ENCODE measurements at regions not wholly inside any gene's neighbourhood (a gene's known extent, or its start where the extent isn't known, plus 50 kb on each side); places are given as distances from the start of the nearest gene placed in this dataset.

- TF ChIP-seq, protein P1, sequence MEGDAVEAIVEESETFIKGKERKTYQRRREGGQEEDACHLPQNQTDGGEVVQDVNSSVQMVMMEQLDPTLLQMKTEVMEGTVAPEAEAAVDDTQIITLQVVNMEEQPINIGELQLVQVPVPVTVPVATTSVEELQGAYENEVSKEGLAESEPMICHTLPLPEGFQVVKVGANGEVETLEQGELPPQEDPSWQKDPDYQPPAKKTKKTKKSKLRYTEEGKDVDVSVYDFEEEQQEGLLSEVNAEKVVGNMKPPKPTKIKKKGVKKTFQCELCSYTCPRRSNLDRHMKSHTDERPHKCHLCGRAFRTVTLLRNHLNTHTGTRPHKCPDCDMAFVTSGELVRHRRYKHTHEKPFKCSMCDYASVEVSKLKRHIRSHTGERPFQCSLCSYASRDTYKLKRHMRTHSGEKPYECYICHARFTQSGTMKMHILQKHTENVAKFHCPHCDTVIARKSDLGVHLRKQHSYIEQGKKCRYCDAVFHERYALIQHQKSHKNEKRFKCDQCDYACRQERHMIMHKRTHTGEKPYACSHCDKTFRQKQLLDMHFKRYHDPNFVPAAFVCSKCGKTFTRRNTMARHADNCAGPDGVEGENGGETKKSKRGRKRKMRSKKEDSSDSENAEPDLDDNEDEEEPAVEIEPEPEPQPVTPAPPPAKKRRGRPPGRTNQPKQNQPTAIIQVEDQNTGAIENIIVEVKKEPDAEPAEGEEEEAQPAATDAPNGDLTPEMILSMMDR (IDR thresholded peaks at IDR 0.05; ENCODE audit: low read depth, low read length, missing control alignments): no peak
- H3K4me3 ChIP-seq (ENCODE audit: low read depth, low read length): no peak overlapping the region
- DNase-seq (ENCODE audit: low read depth): no peak
Measured at GRCh38 chr1:47545912-47546483, 108.2 kb downstream of the FOXD2 start.

DNA sequence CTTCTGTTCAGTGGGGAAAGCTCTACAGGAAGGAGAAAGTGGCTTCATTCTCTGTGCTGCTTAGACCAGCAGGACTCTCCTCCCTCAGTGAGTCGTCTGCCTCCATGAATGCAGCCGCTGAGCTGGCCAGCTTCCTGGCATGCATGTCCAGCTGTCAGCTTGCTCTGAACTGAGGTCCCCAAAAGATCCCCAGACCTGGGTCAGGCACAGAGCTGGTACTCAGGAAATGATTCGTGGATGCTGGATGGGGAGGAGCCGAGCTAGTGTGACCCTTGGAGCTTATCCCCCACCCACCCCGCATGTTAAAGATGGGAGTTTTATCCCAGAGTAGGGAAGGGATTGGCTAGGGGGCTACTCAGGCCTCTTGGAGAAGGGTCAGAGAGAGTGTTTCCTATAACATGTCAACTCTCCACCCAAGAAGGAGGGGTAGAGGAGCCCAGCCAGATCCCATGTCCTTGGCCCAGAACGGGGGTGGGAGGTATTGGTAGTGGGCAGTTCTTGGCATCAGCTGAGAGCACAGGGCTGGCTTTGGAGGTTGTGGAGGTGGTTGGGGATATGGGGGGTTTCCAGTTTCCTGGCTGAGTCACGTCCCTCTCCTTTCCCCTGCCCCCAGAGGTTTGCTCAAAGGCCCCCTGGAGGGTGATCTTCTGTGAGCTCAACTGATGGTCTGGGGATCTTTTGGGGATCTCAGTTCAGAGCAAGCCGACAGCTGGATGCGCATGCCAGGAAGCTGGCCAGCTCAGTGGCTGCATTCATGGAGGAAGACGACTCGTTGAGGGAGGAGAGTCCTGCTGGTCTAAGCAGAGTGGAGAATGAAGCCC is 110.1 kb downstream of the FOXD2 start:
- no peak for DNase-seq (ENCODE audit: low read depth)
- H3K4me3 ChIP-seq (ENCODE audit: low read depth, low read length): no peak overlapping the region
- TF ChIP-seq, protein P1 (IDR thresholded peaks at IDR 0.05; ENCODE audit: low read depth, low read length, missing control alignments): no peak

- no peak overlapping the region for H3K4me3 ChIP-seq (ENCODE audit: low read depth, low read length)
- no peak for DNase-seq (ENCODE audit: low read depth)
- TF ChIP-seq, protein P1 (IDR thresholded peaks at IDR 0.05; ENCODE audit: low read depth, low read length, missing control alignments): no peak
Measured at GRCh38 chr1:47548637-47549036, 110.8 kb downstream of the FOXD2 start.

GRCh38 chr1:47549532-47549931 is 111.7 kb downstream of the FOXD2 start:
- H3K4me3 ChIP-seq (ENCODE audit: low read depth, low read length): no peak overlapping the region
- TF ChIP-seq, protein P1 (IDR thresholded peaks at IDR 0.05; ENCODE audit: low read depth, low read length, missing control alignments): no peak

GRCh38 chr1:47550929-47551328 is 113.1 kb downstream of the FOXD2 start:
- TF ChIP-seq, protein P1 (IDR thresholded peaks at IDR 0.05; ENCODE audit: low read depth, low read length, missing control alignments): no peak
- H3K4me3 ChIP-seq (ENCODE audit: low read depth, low read length): no peak overlapping the region
- DNase-seq (ENCODE audit: low read depth): no peak

More at GRCh38 chr1:47549532-47549931, 111.7 kb downstream of the FOXD2 start:
- DNase-seq (ENCODE audit: low read depth): no peak

DNA sequence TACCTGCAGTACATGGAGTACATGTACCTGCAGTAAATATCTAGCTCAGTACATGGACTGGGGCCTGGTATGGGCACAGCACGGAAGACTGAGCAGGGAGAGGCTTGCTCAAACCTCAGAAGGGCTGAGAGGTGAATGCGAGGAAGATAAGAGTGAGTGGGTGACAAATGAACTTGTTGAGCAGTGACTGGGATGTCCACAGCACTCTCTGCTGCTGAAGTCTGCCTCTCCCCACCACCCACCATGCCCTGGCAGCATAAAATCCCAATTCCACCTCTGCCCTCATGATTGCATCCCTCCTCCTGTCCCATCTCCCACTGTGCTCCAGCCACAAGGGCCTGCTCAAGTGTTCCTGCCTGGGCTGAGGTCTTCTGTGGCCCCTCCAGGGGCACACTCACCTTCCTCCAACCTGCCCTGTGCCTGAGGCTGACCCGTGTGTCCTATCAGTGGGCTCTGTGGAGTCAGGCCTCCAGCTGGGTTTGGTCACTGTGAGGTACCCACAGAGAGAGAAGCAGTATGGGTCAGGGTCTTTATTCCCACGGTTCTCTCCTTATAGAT is 114.2 kb downstream of the FOXD2 start:
- no peak overlapping the region for H3K4me3 ChIP-seq (ENCODE audit: low read depth, low read length)
- no peak for DNase-seq (ENCODE audit: low read depth)
- TF ChIP-seq, protein P1 (IDR thresholded peaks at IDR 0.05; ENCODE audit: low read depth, low read length, missing control alignments): no peak

All from GM12864 (cell line).